Left lung (tissue), 4 donors: ENCODE measurements at regions not wholly inside any gene's neighbourhood (a gene's known extent, or its start where the extent isn't known, plus 50 kb on each side); places are given as distances from the start of the nearest gene placed in this dataset.

Source experiments
- ATAC-seq: fragments of 200-7000 bp; cut with Tn5 transposase; one replicate; pipeline ENCODE4 v1.9.1; 2020; ENCODE audit warnings: moderate library complexity
- DNase-seq, 4 donors: peaks; one replicate each; pipeline ENCODE4 v3.0.0-alpha.2; 2013 to 2020
- H3K27ac ChIP-seq, 2 donors: fragments of 200-600 bp; sonication (generic) in 1 of 2; one replicate each; pipeline versions ENCODE4 v1.5.0 to v1.8.0; 2020 to 2021
- H3K27me3 ChIP-seq, 2 donors: fragments of 200-600 bp; sonication (generic) in 1 of 2; one replicate each; pipeline versions ENCODE4 v1.5.0 to v1.8.0; 2020 to 2021
- H3K36me3 ChIP-seq, 2 donors: fragments of 200-600 bp; sonication (generic) in 1 of 2; one replicate each; pipeline versions ENCODE4 v1.5.0 to v1.8.0; 2020 to 2021
- H3K4me1 ChIP-seq, 2 donors: fragments of 200-600 bp; one replicate each; pipeline ENCODE4 v1.8.0; 2021
- H3K4me3 ChIP-seq, 2 donors: fragments of 200-600 bp; sonication (generic) in 1 of 2; one replicate each; pipeline versions ENCODE4 v1.5.0 to v1.8.0; 2020 to 2021; ENCODE audit warnings: mild to moderate bottlenecking in 1 of 2
- H3K9me3 ChIP-seq, 2 donors: fragments of 200-600 bp; sonication (generic) in 1 of 2; one replicate each; pipeline versions ENCODE4 v1.5.0 to v1.8.0; 2020 to 2021
- intact Hi-C, 2 donors: fragments of 100-400 bp; cut with DNase I; formaldehyde crosslinking; loops; one replicate each; pipeline versions ENCODE4 v1.11.2 to v1.14.2; 2022
- TF ChIP-seq, protein P1 (sequence below), 2 donors: fragments of 200-600 bp; sonication (generic) in 1 of 2; IDR thresholded peaks; one replicate each; pipeline versions ENCODE4 v1.5.0 to v1.8.0; 2021; ENCODE audit warnings: antibody characterized with exemption in 2 of 2
- donor health status: DM: no; HTN: yes; CAD: no.
- donor health status: DM: no; HTN: no; CAD: no.

DNA sequence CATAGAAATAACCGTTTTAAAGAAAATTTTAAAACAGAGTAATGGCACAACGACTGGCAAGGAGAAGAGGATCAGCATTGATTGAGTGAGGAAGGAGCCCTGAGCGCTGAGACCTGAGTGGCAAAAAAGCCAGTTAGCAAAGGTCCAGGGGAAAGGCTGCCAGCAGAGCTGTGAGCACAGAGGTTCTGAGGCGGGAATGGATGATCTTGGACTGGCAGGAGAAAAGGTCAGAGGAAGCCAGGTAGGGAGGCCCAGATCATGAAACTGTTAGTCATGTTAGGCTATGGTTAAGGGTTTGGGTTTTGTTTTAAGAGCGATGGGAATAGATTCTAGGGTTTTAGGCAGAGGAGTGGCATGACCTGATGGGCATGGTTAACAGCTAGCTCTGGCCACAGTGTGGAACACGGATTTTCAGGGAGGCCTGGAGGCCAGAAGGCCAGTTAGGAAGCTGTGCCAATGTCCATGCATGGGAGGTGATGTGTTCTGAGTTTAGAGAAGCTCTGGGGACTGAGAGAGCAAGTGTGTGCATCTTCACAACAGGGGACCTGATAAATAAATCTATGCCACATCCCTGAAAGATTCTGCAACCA is 57.7 kb upstream of the GALNT10 start:
- no peaks in the 10 kb centered on the region for H3K27me3 ChIP-seq
- no peak for ATAC-seq
- no peak for DNase-seq
- H3K4me3 ChIP-seq = no peak overlapping the region
- H3K4me1 ChIP-seq = no peaks in the 10 kb centered on the region
- intact Hi-C loops = no loop called here
- TF ChIP-seq, protein P1, sequence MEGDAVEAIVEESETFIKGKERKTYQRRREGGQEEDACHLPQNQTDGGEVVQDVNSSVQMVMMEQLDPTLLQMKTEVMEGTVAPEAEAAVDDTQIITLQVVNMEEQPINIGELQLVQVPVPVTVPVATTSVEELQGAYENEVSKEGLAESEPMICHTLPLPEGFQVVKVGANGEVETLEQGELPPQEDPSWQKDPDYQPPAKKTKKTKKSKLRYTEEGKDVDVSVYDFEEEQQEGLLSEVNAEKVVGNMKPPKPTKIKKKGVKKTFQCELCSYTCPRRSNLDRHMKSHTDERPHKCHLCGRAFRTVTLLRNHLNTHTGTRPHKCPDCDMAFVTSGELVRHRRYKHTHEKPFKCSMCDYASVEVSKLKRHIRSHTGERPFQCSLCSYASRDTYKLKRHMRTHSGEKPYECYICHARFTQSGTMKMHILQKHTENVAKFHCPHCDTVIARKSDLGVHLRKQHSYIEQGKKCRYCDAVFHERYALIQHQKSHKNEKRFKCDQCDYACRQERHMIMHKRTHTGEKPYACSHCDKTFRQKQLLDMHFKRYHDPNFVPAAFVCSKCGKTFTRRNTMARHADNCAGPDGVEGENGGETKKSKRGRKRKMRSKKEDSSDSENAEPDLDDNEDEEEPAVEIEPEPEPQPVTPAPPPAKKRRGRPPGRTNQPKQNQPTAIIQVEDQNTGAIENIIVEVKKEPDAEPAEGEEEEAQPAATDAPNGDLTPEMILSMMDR (IDR thresholded peaks at IDR 0.05) = no peak
- H3K9me3 ChIP-seq = no peaks in the 10 kb centered on the region
- no peak overlapping the region for H3K27ac ChIP-seq
- H3K36me3 ChIP-seq = no peaks in the 10 kb centered on the region

DNA sequence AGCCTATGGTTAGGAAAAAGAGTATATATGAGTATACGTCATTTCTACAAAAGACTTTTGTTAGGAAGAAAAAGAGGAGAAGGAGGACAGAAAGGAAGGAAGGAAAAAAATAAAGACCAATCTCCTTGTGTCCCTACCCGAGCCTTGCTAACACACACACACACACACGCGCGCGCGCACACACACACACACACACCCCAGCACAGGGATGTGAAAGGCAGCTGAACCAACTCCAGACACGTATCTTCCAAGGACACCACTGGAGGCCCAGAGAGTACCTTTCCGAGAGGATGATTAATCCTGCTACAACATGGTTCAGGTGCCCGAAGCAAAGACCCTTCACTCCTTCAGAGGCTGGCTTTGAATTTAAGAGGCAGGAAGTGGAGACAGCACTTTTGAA is 56.9 kb upstream of the GALNT10 start:
- ATAC-seq = no peak
- Histone ChIP-seq H3K27me3 (no peaks in the 10 kb centered on the region), H3K9me3 (no peaks in the 10 kb centered on the region), H3K4me3 (no peak overlapping the region), H3K36me3 (no peaks in the 10 kb centered on the region), H3K4me1 (peaks cover 0 to under 1% of the 10 kb centered on the region in 2 donors), H3K27ac (no peak overlapping the region)
- DNase-seq = no peak
- TF ChIP-seq, protein P1 (IDR thresholded peaks at IDR 0.05) = no peak
- intact Hi-C loops = no loop called here

DNA sequence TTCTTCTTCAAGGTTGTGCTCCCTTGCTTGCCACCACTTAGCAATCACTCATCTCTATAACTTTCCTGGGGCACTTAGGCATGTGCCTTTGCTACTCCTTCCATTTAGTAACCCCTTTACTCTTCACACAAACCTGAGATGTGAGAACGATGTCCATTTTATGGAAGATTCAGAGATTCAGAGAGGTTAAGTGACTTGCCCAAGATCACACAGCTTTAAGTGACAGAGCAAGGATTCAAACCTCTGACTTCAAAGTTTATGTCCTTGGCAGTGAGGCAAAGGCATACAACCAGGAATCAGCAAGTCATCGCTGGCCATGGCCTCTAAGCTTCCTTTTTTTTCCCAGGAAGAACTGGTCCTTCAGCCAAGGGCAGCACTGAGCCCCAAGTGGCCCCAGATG is 56.0 kb upstream of the GALNT10 start:
- intact Hi-C loops = no loop called here
- Histone ChIP-seq H3K4me3 (no peak overlapping the region), H3K4me1 (peaks cover 0 to 2% of the 10 kb centered on the region in 2 donors), H3K27me3 (no peaks in the 10 kb centered on the region), H3K36me3 (no peaks in the 10 kb centered on the region), H3K9me3 (no peaks in the 10 kb centered on the region), H3K27ac (no peak overlapping the region)
- ATAC-seq = no peak
- no peak for DNase-seq
- TF ChIP-seq, protein P1 (IDR thresholded peaks at IDR 0.05) = no peak

DNA sequence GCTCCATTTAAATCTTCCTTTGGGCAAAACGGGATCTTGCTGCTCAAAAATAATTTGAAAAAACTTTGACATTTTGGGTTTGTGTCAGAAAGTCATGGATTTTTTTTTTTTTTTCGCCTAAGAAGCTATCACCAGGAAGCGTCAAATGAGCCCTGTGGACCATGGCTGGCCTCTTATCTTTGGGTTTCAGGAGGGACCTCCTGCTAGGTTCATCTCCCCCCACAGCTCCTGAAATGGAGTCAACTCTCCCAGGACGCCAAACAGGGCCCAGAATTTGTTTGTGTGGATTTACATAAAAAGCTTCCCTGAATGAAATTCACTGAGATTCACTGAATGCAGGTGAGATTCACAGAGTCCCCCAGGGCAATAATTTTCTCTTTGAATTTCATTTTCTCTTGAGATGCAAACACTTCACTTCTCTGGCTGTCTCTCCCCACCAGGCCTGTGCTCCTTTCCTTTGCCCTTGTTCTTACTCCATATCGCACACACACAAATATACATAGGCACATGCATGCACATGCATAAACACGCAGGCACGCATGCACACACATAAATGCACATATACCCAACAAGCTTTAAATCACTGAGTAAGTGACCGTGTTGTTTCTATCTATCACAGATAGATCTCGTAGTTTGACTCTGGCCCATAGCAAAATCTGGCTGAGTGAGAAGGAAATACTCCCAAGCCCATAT is 55.3 kb upstream of the GALNT10 start:
- intact Hi-C loops = no loop called here
- ATAC-seq = no peak
- TF ChIP-seq, protein P1 (IDR thresholded peaks at IDR 0.05) = no peak
- H3K27me3 ChIP-seq = no peaks in the 10 kb centered on the region
- DNase-seq = no peak
- no peak overlapping the region for H3K4me3 ChIP-seq
- no peaks in the 10 kb centered on the region for H3K36me3 ChIP-seq
- H3K27ac ChIP-seq = no peak overlapping the region
- H3K9me3 ChIP-seq = no peaks in the 10 kb centered on the region
- H3K4me1 ChIP-seq = peaks cover 0 to 2% of the 10 kb centered on the region in 2 donors

DNA sequence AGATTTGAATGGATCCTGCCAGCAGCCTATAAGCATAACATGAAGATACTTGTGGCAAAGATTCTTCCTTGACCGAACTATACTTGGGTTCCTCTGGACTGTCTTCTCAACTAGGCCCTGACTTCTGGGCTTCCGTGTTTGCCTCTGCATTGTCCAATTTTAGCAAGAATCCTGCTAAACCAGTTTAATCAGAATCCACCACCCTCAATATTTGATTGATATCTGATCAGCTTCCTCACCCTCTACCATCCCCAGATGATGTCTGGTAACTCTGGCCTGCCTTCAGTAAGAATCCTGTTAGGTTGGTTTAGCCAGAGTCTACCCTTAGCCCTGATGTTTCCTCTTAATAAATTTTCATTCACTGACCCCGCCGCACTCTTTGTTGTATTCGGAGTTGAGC is 54.4 kb upstream of the GALNT10 start:
- no peak overlapping the region for H3K27ac ChIP-seq
- H3K27me3 ChIP-seq = no peaks in the 10 kb centered on the region
- intact Hi-C loops = no loop called here
- H3K9me3 ChIP-seq = no peaks in the 10 kb centered on the region
- DNase-seq = no peak
- no peak for ATAC-seq
- TF ChIP-seq, protein P1 (IDR thresholded peaks at IDR 0.05) = no peak
- H3K4me1 ChIP-seq = peaks cover 0 to 2% of the 10 kb centered on the region in 2 donors
- H3K36me3 ChIP-seq = no peaks in the 10 kb centered on the region
- no peak overlapping the region for H3K4me3 ChIP-seq
